HK-2 (cell line): ENCODE measurements at regions not wholly inside any gene's neighbourhood (a gene's known extent, or its start where the extent isn't known, plus 50 kb on each side); places are given as distances from the start of the nearest gene placed in this dataset.
A peak's percentile ranks its signal among the peaks of the same experiment; 100 is the strongest.
"Not testable (repeated sequence)": the region's sequence is repeated elsewhere in the genome, so short reads cannot be mapped to it uniquely, and the experiment has no call there.

Experiments used
- DNase-seq: peaks from one replicate; pipeline ENCODE4 v3.0.0-alpha.2; 2018; ENCODE audit not compliant: unreplicated experiment

GRCh38 chrX:132302687-132303086 lies 83.4 kb upstream of the RAP2C start:
- not testable (repeated sequence) for DNase-seq

- DNase-seq, result no peak
Measured at GRCh38 chrX:132294776-132295495, 75.7 kb upstream of the RAP2C start.

GRCh38 chrX:132294192-132294591 lies 74.9 kb upstream of the RAP2C start:
- no peak for DNase-seq

- DNase-seq, result peak; percentile 8
Measured at GRCh38 chrX:132292793-132293192, 73.5 kb upstream of the RAP2C start.

- DNase-seq, result no peak
Measured at GRCh38 chrX:132277953-132278614, 58.8 kb upstream of the RAP2C start.

GRCh38 chrX:132272826-132273225 lies 53.6 kb upstream of the RAP2C start:
- no peak for DNase-seq

GRCh38 chrX:132271311-132271778 lies 52.1 kb upstream of the RAP2C start:
- no peak for DNase-seq

- no peak for DNase-seq
Measured at GRCh38 chrX:132270699-132271098, 51.5 kb upstream of the RAP2C start.

GRCh38 chrX:132270021-132270420 lies 50.8 kb upstream of the RAP2C start:
- no peak for DNase-seq
